Left colon (tissue), 2 donors: ENCODE measurements at regions not wholly inside any gene's neighbourhood (a gene's known extent, or its start where the extent isn't known, plus 50 kb on each side); places are given as distances from the start of the nearest gene placed in this dataset.
"Not testable (repeated sequence)": the region's sequence is repeated elsewhere in the genome, so short reads cannot be mapped to it uniquely, and the experiment has no call there.

Experiments used
- ATAC-seq: fragments of 200-7000 bp; cut with Tn5 transposase; one replicate; pipeline ENCODE4 v1.9.1; 2020; ENCODE audit warnings: mild to moderate bottlenecking, moderate library complexity
- DNase-seq, 2 donors: peaks; one replicate each; pipeline ENCODE4 v3.0.0-alpha.2; 2020
- intact Hi-C, 2 donors: fragments of 100-400 bp; cut with DNase I in 1 of 2; cut with micrococcal nuclease in 1 of 2; formaldehyde crosslinking; loops; one replicate each; pipeline versions ENCODE4 v1.11.2 to v1.14.0; 2022; cut with DNase I, micrococcal nuclease
- donor health status: DM: no; HTN: no; CAD: no.
- donor health status: DM: yes; HTN: yes; CAD: no.

DNA sequence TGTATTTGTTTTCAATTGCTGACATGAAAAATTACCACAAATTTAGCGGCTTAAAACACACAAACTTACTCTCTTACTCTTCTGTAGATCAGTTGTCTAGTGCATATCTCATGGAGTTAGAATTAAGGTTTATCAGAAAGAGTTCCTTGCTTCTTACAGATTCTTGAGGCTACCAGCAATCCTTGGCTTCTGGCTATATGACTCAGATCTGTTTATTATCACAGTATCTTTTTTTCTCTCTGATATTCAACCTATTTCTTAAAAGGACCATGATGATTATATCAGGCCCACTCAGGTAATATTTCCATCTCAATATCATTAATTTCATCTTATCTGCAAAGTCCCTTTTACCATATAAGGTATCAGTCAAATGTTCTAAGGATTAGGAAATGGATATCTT, 263.5 kb upstream of the BCHE start:
- intact Hi-C loops: no loop called here
- ATAC-seq (no peak), DNase-seq (no peak)

DNA sequence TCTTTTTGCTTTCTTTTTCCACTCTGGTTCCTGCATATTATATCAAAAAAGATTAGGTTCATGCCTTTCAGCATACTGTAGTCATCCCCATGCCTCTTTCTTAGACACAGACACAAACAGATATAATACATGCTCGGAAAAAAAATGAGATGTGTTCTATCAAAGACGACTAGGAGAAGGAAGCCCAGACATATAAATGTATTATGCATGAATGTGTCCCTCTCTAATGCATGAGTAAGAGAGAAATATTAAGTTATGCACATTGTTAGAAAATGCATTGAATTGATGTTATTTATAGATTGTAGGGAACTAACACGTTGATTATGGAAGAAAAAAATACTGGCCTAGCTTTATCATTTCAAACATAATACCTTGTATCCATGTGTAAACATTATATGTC, 252.4 kb upstream of the BCHE start:
- intact Hi-C loops: no loop called here
- DNase-seq (no peak), ATAC-seq (no peak)

DNA sequence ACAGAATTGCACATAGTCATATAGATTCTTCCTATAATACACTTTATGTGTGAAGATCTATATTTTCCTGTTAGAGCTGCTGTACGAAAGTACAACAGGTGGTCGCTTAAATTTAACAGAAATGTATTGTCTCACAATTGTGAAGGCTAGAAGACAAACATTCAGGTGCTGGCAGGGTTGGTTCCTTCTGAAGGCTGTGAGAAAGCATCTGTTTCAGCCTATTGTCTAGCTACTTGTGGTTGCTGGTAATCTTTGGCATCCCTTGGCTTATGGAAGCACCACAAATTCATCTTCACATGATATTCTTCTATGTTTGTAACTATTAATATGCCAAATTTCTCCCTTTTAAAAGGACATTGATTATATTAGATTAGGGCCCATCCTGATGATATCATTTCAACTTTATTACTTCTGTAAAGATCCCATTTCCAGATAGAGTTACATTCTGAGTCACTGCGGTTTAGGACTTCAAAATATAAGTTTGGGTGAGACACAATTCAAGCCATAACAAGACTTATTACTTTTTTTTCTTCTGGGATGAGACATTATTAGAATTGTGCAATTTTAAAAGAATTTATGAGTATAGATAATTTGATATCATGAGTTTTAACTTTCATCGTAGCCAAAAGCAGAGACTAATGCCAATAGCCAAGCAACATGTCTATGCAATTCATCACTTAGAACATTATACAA, 248.1 kb upstream of the BCHE start:
- no peak for ATAC-seq
- no peak for DNase-seq
- intact Hi-C loops: no loop called here

DNA sequence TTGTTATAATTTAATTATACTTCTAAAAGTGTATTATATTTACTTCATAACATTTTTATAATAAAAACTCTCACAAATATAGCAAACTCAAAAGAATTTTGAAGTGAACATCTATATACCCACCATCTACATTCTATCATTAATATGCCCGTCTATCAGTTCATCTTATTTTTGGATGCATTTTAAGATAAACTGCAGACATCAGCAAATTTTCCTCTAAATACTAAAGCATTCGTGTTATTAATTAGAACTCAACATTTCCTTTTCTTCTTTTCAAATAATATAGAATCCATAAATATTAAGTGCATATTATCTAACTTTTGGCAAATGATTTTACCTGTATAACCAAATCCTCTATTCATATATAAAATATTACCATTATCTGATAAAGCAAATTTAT, 242.9 kb upstream of the BCHE start:
- intact Hi-C loops: no loop called here
- ATAC-seq (no peak), DNase-seq (no peak)

DNA sequence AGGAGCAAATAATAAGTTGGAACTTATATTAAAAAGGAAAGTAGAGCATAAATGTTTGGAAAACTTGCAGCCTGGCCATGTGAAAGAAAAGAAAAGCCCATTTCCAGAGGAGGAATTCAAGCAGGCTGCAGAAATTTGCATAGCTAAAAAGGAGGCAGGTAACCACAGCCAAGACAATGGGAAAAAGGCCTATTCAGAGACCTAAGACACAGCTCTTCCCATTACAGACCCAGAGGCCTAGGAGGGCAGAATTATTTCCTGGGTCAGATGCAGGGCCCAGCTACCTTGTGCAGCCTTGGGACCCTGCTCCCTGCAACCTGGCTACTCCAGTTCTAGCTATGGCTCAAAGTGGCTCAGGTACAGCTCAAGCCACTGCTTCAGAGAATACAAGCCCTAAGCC, 234.6 kb upstream of the BCHE start:
- ATAC-seq (no peak), DNase-seq (no peak)
- intact Hi-C loops: no loop called here

DNA sequence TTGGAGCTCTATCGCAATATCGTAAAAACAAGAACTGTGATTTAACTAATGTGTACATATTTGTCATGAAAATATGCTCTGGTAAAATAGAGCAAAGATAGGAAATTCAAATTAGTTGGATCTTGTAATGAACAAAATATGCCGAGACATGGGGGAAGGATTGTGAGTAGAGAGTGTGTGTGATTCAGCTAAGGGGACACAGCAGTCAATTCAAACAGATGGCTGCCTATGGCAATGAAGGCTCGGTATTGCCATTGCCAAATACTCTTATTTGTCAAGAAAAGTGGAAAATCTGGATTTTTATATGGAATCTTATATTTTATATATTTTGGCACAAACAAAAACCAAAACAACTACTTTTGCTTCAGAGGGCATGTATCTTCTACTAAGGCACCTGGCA, 227.3 kb upstream of the BCHE start:
- ATAC-seq (no peak), DNase-seq (no peak)
- intact Hi-C loops: no loop called here

DNA sequence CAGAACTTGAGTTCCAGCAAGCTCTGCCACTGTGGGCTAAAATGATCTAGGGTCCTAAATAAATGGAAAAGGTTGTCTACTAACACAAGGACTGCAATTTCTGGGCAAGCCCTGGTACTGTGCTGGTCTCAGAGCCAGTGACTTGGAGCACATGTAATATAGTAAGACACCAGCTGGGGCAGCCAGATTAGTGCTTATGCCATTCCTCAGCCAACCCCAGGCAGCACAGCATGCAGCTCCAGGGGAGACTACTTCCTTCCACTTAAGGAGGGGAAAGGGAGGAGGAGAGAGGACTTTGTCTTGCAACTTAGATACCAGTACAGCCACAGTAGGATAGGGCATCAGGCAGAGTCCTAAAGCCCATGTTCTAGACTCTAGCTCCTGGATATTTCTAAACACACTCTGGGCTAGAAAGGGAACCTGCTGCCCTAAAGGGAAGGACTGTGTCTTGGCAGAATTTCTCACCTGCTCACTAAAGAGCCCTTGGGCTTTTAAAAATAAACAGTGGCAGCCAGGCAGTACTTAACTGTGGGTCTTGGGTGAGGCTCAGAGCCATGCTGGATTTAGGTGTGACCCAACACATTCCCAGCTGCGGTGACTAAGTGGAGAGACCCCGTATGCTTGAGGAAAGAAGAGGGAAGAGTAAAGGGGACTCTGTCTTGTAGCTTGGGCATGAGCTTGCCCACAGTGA, 223.7 kb upstream of the BCHE start:
- ATAC-seq (no peak), DNase-seq (no peak)
- intact Hi-C loops: no loop called here

DNA sequence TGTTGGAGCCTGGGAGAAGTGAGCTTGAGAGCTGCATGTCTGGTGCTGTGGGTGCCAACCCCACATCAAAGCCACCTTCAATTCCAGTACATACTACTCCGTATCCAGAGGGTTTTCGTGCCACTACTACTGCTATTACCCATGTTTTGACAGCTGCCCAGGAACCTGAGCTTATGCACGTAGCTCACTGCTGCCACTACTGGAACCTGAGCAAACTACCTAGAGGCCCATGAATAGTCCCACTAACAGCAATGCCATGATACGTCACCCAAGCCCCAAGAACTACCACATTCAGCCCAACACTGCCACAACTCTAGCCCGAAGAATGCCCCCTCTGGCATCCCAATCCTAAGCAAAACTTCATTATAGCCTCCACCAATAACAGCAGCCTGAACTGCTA, 215.2 kb upstream of the BCHE start:
- no peak for DNase-seq
- intact Hi-C loops: no loop called here

DNA sequence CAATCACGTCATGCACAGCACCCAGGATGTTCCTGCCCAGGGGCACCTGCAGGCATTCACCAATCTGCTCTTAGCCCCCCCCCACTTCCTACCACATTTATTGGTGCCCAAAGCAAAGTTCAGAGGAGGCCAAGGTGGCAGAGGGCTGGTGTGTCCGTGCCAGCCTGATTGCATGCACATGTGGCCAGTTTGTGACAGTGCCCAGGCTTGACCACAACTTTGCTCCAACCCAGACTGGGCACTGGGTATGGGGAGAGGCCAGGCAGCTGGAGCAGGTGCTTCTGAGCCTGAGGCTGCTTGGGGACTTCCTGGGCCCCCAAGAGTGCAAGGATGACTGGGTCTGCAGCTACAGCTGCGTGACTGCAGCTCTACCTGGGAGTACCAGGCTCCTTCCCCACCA, 192.3 kb upstream of the BCHE start:
- intact Hi-C loops: no loop called here
- ATAC-seq (no peak), DNase-seq (no peak)

More for the DNA sequence above, 215.2 kb upstream of the BCHE start:
- no peak for ATAC-seq

DNA sequence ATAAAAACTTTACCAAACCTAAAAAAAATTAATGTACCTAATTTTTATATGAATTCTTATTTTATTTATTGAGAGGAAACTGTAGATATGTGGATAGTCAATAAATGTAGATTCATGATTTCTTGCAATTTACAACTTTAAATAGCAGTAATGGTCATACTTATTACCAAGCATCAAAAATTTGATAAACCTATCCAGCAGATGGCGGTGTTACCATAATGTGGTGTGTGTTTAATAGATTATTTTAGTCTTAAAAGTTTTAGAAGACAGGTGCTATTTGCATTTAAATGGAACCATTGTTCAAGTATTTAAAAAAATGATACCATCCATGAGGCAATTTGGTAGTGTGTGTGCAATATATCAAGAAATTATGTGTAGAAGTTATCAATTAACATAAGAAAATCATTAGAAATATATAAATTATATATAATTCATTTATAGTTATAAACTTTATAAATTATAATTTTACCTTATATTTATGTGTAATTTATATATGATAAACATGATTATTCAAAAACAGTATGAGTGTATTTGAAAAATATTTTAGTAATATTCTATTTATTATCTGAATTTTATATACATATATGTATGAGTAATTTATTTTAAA, 176.0 kb upstream of the BCHE start:
- intact Hi-C loops: no loop called here
- ATAC-seq (no peak), DNase-seq (no peak)

DNA sequence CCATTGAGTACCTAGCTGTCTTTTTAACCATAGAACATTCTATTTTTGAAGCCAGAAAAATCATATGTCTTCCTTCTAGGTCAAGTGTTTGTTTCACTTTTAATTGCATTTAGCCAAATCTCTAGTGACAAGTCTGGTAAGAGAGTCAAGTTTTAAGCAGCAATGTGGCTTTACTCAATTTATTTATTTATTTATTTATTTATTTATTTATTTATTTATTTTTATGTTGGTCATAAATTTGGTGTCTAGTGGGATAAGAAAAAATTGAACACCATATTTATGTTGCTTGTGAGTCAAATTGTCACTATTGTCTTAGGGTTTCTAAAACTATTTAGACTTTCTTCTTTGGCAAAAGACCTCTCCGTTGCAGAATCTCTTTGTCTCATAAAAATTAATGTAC, 174.5 kb upstream of the BCHE start:
- intact Hi-C loops: no loop called here
- DNase-seq: no peak
- no peak for ATAC-seq

DNA sequence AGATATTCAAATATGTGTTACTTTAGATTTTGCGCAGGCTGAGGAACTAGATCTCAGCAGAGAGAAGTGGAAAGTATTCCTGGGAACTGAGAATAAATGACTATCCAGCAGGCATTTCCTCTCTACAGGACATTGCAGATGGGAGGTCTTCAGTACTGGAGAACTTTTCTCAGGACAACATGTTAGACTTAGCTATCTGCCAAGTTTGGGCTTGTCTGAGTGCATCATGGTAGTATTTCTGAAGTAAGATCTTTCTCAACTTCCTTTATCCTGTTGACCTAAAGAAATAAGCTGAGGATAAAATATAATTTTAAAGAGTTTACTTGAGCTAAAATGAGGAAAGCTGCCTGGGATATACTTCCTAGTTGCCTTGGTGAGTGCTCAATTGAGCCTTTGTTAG, 167.9 kb upstream of the BCHE start:
- DNase-seq: no peak
- intact Hi-C loops: no loop called here
- no peak for ATAC-seq

DNA sequence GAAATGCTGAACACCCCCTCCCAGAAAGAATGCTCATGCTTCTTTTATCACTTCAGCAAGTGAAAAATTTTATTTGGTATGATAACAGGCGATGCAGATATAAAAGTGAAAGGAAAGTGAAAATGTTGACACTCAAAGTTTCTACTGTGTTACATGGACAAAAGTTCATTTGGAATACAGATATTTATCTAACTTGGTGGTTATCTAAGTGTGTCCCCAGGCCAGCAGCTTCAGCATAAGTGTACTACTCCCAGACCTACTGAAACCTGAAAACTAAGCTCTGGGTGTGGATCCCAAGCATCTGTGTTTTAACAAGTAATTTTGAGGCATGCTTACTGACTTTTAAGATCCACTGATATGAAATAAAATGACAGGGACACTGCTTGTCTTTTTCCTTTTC, 157.1 kb upstream of the BCHE start:
- intact Hi-C loops: no loop called here
- no peak for ATAC-seq
- DNase-seq: no peak

DNA sequence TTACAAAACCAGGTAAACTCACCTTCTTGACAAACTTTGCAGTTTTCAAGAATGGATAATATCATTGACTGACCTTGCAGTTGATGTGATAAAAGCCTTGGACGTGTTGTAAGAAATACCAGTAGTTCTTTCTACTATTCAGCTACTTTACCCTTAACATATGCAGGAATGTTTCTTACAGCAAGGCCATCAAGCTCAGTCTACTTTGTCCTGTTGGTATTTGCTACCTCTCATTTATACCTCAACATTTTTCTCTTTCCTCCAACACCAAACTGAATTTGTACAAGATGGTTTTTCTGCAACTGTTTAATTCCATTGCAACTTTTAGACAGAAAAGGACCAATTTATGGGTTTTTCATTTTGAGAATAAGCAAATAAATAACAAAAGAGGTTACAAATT, 147.4 kb upstream of the BCHE start:
- DNase-seq: no peak
- intact Hi-C loops: no loop called here
- no peak for ATAC-seq

DNA sequence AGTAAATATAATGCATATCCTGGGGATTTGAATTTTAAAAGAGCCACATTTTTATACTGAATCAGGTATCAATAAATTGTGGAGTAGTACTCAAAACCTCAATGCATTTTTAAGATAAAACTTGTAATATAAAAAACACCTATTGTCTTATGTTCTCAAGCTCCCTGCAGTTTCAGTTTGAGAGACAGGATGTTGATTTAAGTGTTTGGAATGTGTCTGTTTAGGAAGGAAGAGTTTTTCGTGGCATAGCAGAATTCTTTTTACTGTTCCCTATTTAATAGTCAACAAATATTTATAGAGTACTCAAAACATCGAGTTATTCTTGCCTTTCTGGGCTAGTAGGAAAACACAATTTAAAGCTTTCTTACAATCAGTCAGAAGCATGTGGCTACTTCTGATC, 146.1 kb upstream of the BCHE start:
- DNase-seq (no peak), ATAC-seq (no peak)
- intact Hi-C loops: no loop called here

DNA sequence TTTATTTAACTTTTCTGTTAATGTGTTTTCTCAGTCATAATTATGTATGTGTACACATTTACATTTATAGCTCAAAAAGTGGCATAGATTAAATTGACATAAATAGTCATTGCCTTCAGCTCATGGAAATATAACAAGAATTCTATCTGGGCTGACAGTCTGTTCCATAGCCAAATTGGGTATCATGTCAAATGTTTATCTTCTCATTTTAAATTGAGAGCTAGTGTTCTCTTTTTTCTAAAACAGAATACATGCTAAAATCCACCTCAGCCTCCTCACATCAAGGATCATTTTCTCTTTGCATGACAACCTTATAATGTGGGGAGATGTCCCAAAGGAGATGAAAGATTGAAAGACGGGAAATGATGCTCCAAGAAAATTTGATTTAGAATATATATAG, 144.1 kb upstream of the BCHE start:
- DNase-seq: no peak
- intact Hi-C loops: no loop called here
- no peak for ATAC-seq

DNA sequence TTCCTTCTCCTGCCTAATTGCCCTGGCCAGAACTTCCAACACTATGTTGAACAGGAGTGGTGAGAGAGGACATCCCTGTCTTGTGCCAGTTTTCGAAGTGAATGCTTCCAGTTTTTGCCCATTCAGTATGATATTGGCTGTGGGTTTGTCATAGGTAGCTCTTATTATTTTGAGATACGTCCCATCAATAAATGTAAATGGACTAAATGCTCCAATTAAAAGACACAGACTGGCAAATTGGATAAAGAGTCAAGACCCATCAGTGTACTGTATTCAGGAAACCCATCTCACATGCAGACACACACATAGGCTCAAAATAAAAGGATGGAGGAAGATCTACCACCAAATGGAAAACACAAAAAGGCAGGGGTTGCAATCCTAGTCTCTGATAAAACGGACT, 123.6 kb upstream of the BCHE start:
- ATAC-seq, intact Hi-C loops, DNase-seq: not testable (repeated sequence)

DNA sequence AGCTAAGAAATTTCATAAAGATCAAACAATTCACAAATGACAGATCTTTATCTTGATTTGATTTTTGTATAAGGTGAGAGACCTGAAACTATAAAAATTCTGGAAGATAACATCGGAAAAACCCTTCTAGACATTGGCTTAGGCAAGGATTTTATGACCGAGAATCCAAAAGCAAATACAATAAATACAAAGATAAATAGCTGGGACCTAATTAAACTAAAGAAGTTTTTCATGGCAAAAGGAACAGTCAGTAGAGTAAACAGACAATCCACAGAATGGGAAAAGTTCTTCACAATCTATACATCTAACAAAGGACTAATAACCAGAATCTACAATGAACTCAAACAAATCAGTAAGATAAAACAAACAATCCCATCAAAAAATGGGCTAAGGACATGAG, 116.9 kb upstream of the BCHE start:
- intact Hi-C loops: no loop called here
- ATAC-seq: no peak
- no peak for DNase-seq

DNA sequence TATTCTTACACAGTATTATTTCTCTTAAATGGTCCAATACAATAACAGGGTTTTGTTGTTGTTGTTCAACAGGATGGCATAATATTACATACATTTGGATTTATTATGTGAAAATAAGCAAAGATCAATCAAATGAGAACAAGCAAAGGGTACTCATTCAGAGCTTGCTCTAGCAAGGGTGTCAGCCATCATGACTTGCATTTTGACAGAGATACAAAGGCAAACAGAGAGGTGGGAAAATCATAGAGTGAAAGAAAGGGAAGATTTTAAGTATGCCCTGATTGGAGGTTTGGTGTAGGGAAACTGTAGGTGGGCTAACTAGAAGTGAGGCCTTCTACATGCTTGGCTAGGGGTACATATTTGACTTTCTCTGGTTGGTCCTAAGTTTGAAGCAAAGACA, 109.1 kb upstream of the BCHE start:
- ATAC-seq (no peak), DNase-seq (no peak)
- intact Hi-C loops: no loop called here

DNA sequence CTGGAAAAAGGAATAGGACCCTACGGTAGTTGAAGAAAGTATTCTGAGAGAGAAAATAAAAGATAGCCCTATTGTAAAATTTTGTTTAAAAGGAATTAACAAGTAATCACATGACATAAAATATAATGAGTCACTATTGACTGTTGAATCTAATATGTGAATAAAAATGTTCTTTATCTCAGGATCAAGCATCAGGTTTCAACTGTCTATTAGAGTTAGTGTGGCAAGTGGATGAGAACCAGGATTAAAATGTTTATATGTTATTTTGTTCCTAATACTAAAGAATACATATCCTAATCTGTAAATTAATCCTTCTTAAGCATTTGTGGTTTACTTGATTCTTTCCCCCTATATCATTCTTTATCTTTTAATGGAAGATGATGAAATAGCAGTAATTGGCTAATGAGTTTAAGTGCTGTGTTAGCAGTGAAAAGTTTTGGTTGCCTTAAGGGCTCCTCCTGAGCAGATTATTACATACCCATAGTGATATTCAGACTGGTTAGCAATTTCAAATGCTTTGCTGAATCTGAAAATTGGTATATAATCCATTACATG, 101.8 kb upstream of the BCHE start:
- intact Hi-C loops: no loop called here
- DNase-seq (no peak), ATAC-seq (no peak)
